Breast epithelium (tissue), 3 donors: ENCODE measurements at regions not wholly inside any gene's neighbourhood (a gene's known extent, or its start where the extent isn't known, plus 50 kb on each side); places are given as distances from the start of the nearest gene placed in this dataset.

Experiments used
- CTCF ChIP-seq, 3 donors: fragments of 450-650 bp; IDR thresholded peaks; one replicate each; pipeline ENCODE4 v1.5.1; 2016 to 2017; ENCODE audit warnings: antibody characterized with exemption in 3 of 3, mild to moderate bottlenecking in 3 of 3, moderate library complexity in 3 of 3
- POLR2A ChIP-seq: fragments of 450-650 bp; IDR thresholded peaks from one replicate; pipeline ENCODE4 v1.6.1; 2016; ENCODE audit warnings: antibody characterized with exemption, mild to moderate bottlenecking, moderate library complexity
- POLR2AphosphoS5 ChIP-seq, 3 donors: sonication (generic); formaldehyde crosslinking; IDR thresholded peaks; one replicate each; pipeline ENCODE4 v1.6.1; 2017; ENCODE audit warnings: antibody characterized with exemption in 3 of 3

- TF ChIP-seq POLR2A (no peak), CTCF (IDR thresholded peaks at IDR 0.05) (no peak), POLR2AphosphoS5 (IDR thresholded peaks at IDR 0.05) (no peak)
Observed at GRCh38 chr3:83011481-83011880, 1250.0 kb upstream of the GBE1 start.
